MM.1S (cell line): ENCODE measurements at regions not wholly inside any gene's neighbourhood (a gene's known extent, or its start where the extent isn't known, plus 50 kb on each side); places are given as distances from the start of the nearest gene placed in this dataset.

Experiments used
- DNase-seq: peaks from one replicate; pipeline ENCODE4 v3.0.0-alpha.2; 2015
- H2AFZ ChIP-seq: fragments of 300-600 bp; sonication (generic); 2 replicates; pipeline ENCODE4 v1.6.0; 2016; ENCODE audit warnings: antibody characterized with exemption, low read length
- H3F3A ChIP-seq: fragments of 300-600 bp; sonication (generic); 2 replicates; pipeline ENCODE4 v1.6.1; 2016; ENCODE audit warnings: mild to moderate bottlenecking, antibody characterized with exemption, low read length, moderate library complexity, mixed read lengths; ENCODE audit not compliant: insufficient read depth
- H3K27ac ChIP-seq: fragments of 300-600 bp; sonication (generic); 2 replicates; pipeline ENCODE4 v1.5.1; 2016; ENCODE audit warnings: mild to moderate bottlenecking, low read length
- H3K27me3 ChIP-seq: fragments of 300-600 bp; sonication (generic); replicated peaks from 2 replicates; pipeline ENCODE4 v1.6.0; 2016; ENCODE audit warnings: low read length; ENCODE audit not compliant: insufficient read depth
- H3K36me3 ChIP-seq: fragments of 300-600 bp; sonication (generic); replicated peaks from 2 replicates; pipeline ENCODE4 v1.6.1; 2016; ENCODE audit warnings: mild to moderate bottlenecking, low read length, mixed read lengths; ENCODE audit not compliant: insufficient read depth
- H3K4me1 ChIP-seq: fragments of 300-600 bp; sonication (generic); 2 replicates; pipeline ENCODE4 v1.6.1; 2016; ENCODE audit warnings: low read length, mixed read lengths
- H3K4me2 ChIP-seq: fragments of 300-600 bp; sonication (generic); 2 replicates; pipeline ENCODE4 v1.6.0; 2016; ENCODE audit warnings: low read depth, low read length
- H3K4me3 ChIP-seq: fragments of 300-600 bp; sonication (generic); 2 replicates; pipeline ENCODE4 v1.5.1; 2016; ENCODE audit warnings: low read length, mixed read lengths
- H3K79me2 ChIP-seq: fragments of 300-600 bp; sonication (generic); 2 replicates; pipeline ENCODE4 v1.6.1; 2016; ENCODE audit warnings: mixed run types, low read length, mixed read lengths
- H3K9ac ChIP-seq: fragments of 300-600 bp; sonication (generic); 2 replicates; pipeline ENCODE4 v1.6.1; 2016; ENCODE audit warnings: low read length, mixed read lengths
- H3K9me2 ChIP-seq: fragments of 300-600 bp; sonication (generic); replicated peaks from 2 replicates; pipeline ENCODE4 v1.6.1; 2016; ENCODE audit warnings: mild to moderate bottlenecking, low read length, mixed read lengths; ENCODE audit not compliant: insufficient read depth
- H3K9me3 ChIP-seq: fragments of 300-600 bp; sonication (generic); replicated peaks from 2 replicates; pipeline ENCODE4 v1.6.1; 2016; ENCODE audit warnings: mild to moderate bottlenecking, low read length, mixed read lengths; ENCODE audit not compliant: insufficient read depth
- H4K20me1 ChIP-seq: fragments of 300-600 bp; sonication (generic); 2 replicates; pipeline ENCODE4 v1.6.1; 2016; ENCODE audit warnings: mild to moderate bottlenecking, low read length, moderate library complexity, mixed read lengths; ENCODE audit not compliant: insufficient read depth
- CTCF ChIP-seq: fragments of 300-600 bp; sonication (generic); IDR thresholded peaks from 2 replicates; pipeline ENCODE4 v1.5.1; 2016; ENCODE audit warnings: antibody characterized with exemption, low read length, mixed read lengths
- EZH2 ChIP-seq: fragments of 300-600 bp; sonication (generic); optimal IDR thresholded peaks from 2 replicates; pipeline ENCODE3; 2017; ENCODE audit warnings: low read depth, mild to moderate bottlenecking, antibody characterized with exemption, low read length, mixed read lengths
- EZH2phosphoT487 ChIP-seq: fragments of 300-600 bp; sonication (generic); IDR thresholded peaks from 2 replicates; pipeline ENCODE4 v1.6.1; 2018; ENCODE audit warnings: antibody characterized with exemption, low read length

- H3K27ac ChIP-seq: no peak overlapping the region
- H3K27me3 ChIP-seq: no peaks in the 10 kb centered on the region
- no peak for DNase-seq
- H2AFZ ChIP-seq: no peak overlapping the region
- H3K4me3 ChIP-seq: no peak overlapping the region
- H3K79me2 ChIP-seq: no peaks in the 10 kb centered on the region
- no peaks in the 10 kb centered on the region for H3K4me1 ChIP-seq
- H3F3A ChIP-seq: no peaks in the 10 kb centered on the region
- no peaks in the 10 kb centered on the region for H3K36me3 ChIP-seq
- H3K4me2 ChIP-seq: no peak overlapping the region
- no peaks in the 10 kb centered on the region for H4K20me1 ChIP-seq
- no peak overlapping the region for H3K9ac ChIP-seq
- TF ChIP-seq CTCF (no peak), EZH2 (no peak), EZH2phosphoT487 (no peak)
- no peaks in the 10 kb centered on the region for H3K9me2 ChIP-seq
- H3K9me3 ChIP-seq: no peaks in the 10 kb centered on the region
Measured at GRCh38 chr5:130815246-130815645, 349.8 kb downstream of the HINT1 start.

GRCh38 chr5:130808691-130809090, 356.4 kb downstream of the HINT1 start:
- no peak overlapping the region for H3K4me2 ChIP-seq
- no peaks in the 10 kb centered on the region for H3F3A ChIP-seq
- no peak overlapping the region for H2AFZ ChIP-seq
- no peaks in the 10 kb centered on the region for H3K79me2 ChIP-seq
- no peaks in the 10 kb centered on the region for H3K4me1 ChIP-seq
- no peak for TF ChIP-seq EZH2phosphoT487
- no peak for TF ChIP-seq CTCF
- no peak for TF ChIP-seq EZH2
- no peaks in the 10 kb centered on the region for H3K9me2 ChIP-seq
- no peaks in the 10 kb centered on the region for H3K36me3 ChIP-seq
- no peak for DNase-seq
- no peak overlapping the region for H3K4me3 ChIP-seq
- no peaks in the 10 kb centered on the region for H3K9me3 ChIP-seq
- no peaks in the 10 kb centered on the region for H3K27me3 ChIP-seq
- H3K27ac ChIP-seq: no peak overlapping the region
- no peaks in the 10 kb centered on the region for H4K20me1 ChIP-seq
- H3K9ac ChIP-seq: no peak overlapping the region

- Histone ChIP-seq H3K9me2 (no peaks in the 10 kb centered on the region), H3K27me3 (no peaks in the 10 kb centered on the region), H3K79me2 (no peaks in the 10 kb centered on the region), H3K9ac (no peak overlapping the region), H3K36me3 (no peaks in the 10 kb centered on the region), H3K4me1 (no peaks in the 10 kb centered on the region), H3F3A (no peaks in the 10 kb centered on the region), H3K4me2 (no peak overlapping the region), H4K20me1 (no peaks in the 10 kb centered on the region), H2AFZ (no peak overlapping the region), H3K27ac (no peak overlapping the region), H3K4me3 (no peak overlapping the region), H3K9me3 (no peaks in the 10 kb centered on the region)
- DNase-seq: no peak
- no peak for TF ChIP-seq CTCF
- TF ChIP-seq EZH2phosphoT487: no peak
- no peak for TF ChIP-seq EZH2
Measured at GRCh38 chr5:130805648-130806047, 359.4 kb downstream of the HINT1 start.

GRCh38 chr5:130805036-130805435, 360.0 kb downstream of the HINT1 start:
- Histone ChIP-seq H3K4me2 (no peak overlapping the region), H3K79me2 (no peaks in the 10 kb centered on the region), H3K36me3 (no peaks in the 10 kb centered on the region), H3K9me2 (no peaks in the 10 kb centered on the region), H3K9ac (no peak overlapping the region), H3F3A (no peaks in the 10 kb centered on the region), H3K4me3 (no peak overlapping the region), H3K9me3 (no peaks in the 10 kb centered on the region), H3K27ac (no peak overlapping the region), H4K20me1 (no peaks in the 10 kb centered on the region), H3K27me3 (no peaks in the 10 kb centered on the region), H3K4me1 (no peaks in the 10 kb centered on the region), H2AFZ (no peak overlapping the region)
- no peak for TF ChIP-seq CTCF
- no peak for TF ChIP-seq EZH2
- TF ChIP-seq EZH2phosphoT487: no peak
- no peak for DNase-seq
